ENCODE measurements at regions not wholly inside any gene's neighbourhood (a gene's known extent, or its start where the extent isn't known, plus 50 kb on each side); places are given as distances from the start of the nearest gene placed in this dataset.

DNA sequence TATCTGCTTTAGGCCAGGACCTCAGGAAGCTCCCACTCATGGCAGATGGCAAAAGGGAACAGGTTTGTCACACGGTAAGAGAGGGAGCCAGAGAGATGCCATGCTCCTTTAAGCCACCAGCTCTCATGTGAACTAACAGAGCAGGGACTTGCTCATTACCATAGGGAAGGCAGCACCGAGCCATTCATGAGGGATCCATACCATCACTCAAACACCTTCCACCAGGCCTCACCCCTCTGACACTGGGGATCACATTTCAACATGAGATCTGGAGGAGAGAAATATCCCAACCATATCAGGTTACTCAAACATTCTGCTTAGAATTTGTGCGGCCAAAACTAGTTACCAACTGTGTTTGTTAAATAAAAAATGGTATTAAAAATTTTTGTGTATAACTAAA, 427.0 kb downstream of the UQCRFS1 start:
- DNase-seq (ENCODE audit: low spot score): no peak
- Histone ChIP-seq H3K4me1 (ENCODE audit: insufficient read depth, low read length, poor library complexity, severe bottlenecking) (no peaks in the 10 kb centered on the region), H3K27me3 (replicated peaks; ENCODE audit: insufficient read depth, low read depth, low read length, poor library complexity) (no peaks in the 10 kb centered on the region), H3K4me3 (ENCODE audit: low read depth, low read length, poor library complexity, severe bottlenecking) (no peak overlapping the region), H3K27ac (ENCODE audit: low read depth, low read length, poor library complexity, severe bottlenecking) (no peak overlapping the region), H3K36me3 (ENCODE audit: insufficient read depth, low read length, poor library complexity, severe bottlenecking) (no peaks in the 10 kb centered on the region), H3K9me3 (ENCODE audit: low read depth, low read length, poor library complexity, severe bottlenecking) (peaks cover 34% of the 10 kb centered on the region)
- intact Hi-C loops (cut with micrococcal nuclease; ENCODE audit: unreplicated experiment): no loop called here
- BruUV-seq (replicated peaks): no TSS peak
- ChIA-PET CTCF (no interaction called here), POLR2A (ENCODE audit: low non-redundant PET) (no interaction called here)
- TF ChIP-seq, protein P1, sequence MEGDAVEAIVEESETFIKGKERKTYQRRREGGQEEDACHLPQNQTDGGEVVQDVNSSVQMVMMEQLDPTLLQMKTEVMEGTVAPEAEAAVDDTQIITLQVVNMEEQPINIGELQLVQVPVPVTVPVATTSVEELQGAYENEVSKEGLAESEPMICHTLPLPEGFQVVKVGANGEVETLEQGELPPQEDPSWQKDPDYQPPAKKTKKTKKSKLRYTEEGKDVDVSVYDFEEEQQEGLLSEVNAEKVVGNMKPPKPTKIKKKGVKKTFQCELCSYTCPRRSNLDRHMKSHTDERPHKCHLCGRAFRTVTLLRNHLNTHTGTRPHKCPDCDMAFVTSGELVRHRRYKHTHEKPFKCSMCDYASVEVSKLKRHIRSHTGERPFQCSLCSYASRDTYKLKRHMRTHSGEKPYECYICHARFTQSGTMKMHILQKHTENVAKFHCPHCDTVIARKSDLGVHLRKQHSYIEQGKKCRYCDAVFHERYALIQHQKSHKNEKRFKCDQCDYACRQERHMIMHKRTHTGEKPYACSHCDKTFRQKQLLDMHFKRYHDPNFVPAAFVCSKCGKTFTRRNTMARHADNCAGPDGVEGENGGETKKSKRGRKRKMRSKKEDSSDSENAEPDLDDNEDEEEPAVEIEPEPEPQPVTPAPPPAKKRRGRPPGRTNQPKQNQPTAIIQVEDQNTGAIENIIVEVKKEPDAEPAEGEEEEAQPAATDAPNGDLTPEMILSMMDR (conservative IDR thresholded peaks at IDR 0.05; ENCODE audit: low read depth, low read length): no peak
- TF ChIP-seq EZH2 (IDR thresholded peaks at IDR 0.05; ENCODE audit: borderline replicate concordance, low read depth, low read length, poor library complexity, severe bottlenecking): no peak

DNA sequence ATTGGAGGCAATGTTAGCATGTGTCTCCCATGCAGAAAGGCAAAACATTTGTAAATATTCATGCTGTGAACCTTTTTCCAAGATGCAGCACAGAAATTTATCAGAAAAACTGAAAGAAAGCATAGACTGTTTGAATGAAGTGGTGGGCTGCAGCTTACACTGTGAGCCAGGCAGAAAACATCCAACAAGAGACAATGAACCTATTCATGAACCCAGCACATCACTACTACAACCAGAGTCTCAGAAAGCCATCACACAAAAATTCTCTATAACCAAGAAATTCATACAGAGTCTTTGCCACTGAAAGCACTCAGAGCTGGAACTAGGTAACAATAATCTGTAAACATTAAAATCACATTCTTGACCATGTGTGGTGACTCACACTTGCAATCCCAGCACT, 448.9 kb downstream of the UQCRFS1 start:
- H3K4me1 ChIP-seq (ENCODE audit: insufficient read depth, low read length, poor library complexity, severe bottlenecking): no peaks in the 10 kb centered on the region
- no peak overlapping the region for H3K4me3 ChIP-seq (ENCODE audit: low read depth, low read length, poor library complexity, severe bottlenecking)
- POLR2A ChIA-PET (ENCODE audit: low non-redundant PET): no interaction called here
- CTCF ChIA-PET: interaction anchor here (0.7 kb wide), 1 partner anchor 23 kb away, joined by 6 read pairs; no protein-coding TSS in a partner anchor
- H3K27ac ChIP-seq (ENCODE audit: low read depth, low read length, poor library complexity, severe bottlenecking): no peak overlapping the region
- H3K9me3 ChIP-seq (ENCODE audit: low read depth, low read length, poor library complexity, severe bottlenecking): peaks cover 21% of the 10 kb centered on the region
- TF ChIP-seq, protein P1 (conservative IDR thresholded peaks at IDR 0.05; ENCODE audit: low read depth, low read length): no peak
- no peak for TF ChIP-seq EZH2 (IDR thresholded peaks at IDR 0.05; ENCODE audit: borderline replicate concordance, low read depth, low read length, poor library complexity, severe bottlenecking)
- intact Hi-C loops (cut with micrococcal nuclease; ENCODE audit: unreplicated experiment): no loop called here
- DNase-seq (ENCODE audit: low spot score): no peak
- BruUV-seq (replicated peaks): no TSS peak
- no peaks in the 10 kb centered on the region for H3K27me3 ChIP-seq (replicated peaks; ENCODE audit: insufficient read depth, low read depth, low read length, poor library complexity)
- H3K36me3 ChIP-seq (ENCODE audit: insufficient read depth, low read length, poor library complexity, severe bottlenecking): no peaks in the 10 kb centered on the region

- no peak for DNase-seq (ENCODE audit: low spot score)
- POLR2A ChIA-PET (ENCODE audit: low non-redundant PET): no interaction called here
- intact Hi-C loops (cut with micrococcal nuclease; ENCODE audit: unreplicated experiment): no loop called here
- TF ChIP-seq EZH2 (IDR thresholded peaks at IDR 0.05; ENCODE audit: borderline replicate concordance, low read depth, low read length, poor library complexity, severe bottlenecking): no peak
- TF ChIP-seq, protein P1 (conservative IDR thresholded peaks at IDR 0.05; ENCODE audit: low read depth, low read length): no peak
- Histone ChIP-seq H3K4me3 (ENCODE audit: low read depth, low read length, poor library complexity, severe bottlenecking) (no peak overlapping the region), H3K27me3 (replicated peaks; ENCODE audit: insufficient read depth, low read depth, low read length, poor library complexity) (no peaks in the 10 kb centered on the region), H3K9me3 (ENCODE audit: low read depth, low read length, poor library complexity, severe bottlenecking) (peaks cover 20% of the 10 kb centered on the region), H3K4me1 (ENCODE audit: insufficient read depth, low read length, poor library complexity, severe bottlenecking) (no peaks in the 10 kb centered on the region), H3K36me3 (ENCODE audit: insufficient read depth, low read length, poor library complexity, severe bottlenecking) (no peaks in the 10 kb centered on the region), H3K27ac (ENCODE audit: low read depth, low read length, poor library complexity, severe bottlenecking) (no peak overlapping the region)
- CTCF ChIA-PET: no interaction called here
- BruUV-seq (replicated peaks): no TSS peak
These were observed 466.5 kb downstream of the UQCRFS1 start for GRCh38 chr19:28746478-28746877.
